Middle frontal gyrus (tissue), 1 donor: ENCODE measurements at regions not wholly inside any gene's neighbourhood (a gene's known extent, or its start where the extent isn't known, plus 50 kb on each side); places are given as distances from the start of the nearest gene placed in this dataset.

Experiments
- DNase-seq: peaks from one replicate; pipeline ENCODE4 v3.0.0-alpha.2; 2015; ENCODE audit warnings: low spot score; ENCODE audit errors: extremely low spot score

DNA sequence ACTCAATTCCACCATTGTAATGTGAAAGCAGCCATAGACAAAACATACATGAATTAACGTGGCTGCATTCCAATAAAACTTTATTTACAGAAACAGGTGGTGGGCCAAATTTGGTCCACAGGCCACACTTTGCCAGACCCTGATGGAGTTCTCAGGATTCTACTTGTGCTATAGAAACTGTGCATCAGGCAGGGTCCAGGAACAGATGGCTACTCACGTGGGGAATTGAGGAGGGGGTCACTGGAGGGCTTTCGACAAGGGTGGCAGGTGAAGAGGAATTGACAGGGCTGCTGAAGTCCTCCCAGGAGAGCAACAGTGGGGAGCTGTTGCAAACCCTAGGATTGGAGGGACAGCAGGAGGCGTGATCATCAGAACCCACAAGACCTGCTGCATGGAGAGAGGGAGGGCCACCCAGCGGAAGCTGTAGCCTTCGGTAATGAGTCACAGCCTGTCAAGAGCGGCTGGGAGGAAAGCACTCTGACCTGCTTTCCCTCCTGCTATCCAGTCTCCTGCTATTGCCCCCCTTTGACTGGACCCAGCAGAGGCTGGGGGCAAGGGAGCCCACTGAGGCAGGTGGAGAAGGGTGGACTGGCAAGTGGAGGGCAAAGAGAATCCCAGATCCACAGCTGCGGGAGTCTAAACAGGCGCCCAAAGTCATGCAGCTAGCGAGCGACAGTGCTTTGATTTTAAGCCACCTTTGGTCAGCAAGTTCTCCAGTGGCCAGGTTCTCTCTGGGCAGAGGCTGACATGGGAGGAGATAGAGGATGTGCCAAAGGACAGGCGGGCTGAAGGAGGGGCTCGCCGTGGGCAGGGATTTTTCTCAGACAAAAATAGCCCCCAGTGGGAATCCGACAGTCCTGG lies 138.3 kb upstream of the SMIM23 start:
- DNase-seq = no peak

DNA sequence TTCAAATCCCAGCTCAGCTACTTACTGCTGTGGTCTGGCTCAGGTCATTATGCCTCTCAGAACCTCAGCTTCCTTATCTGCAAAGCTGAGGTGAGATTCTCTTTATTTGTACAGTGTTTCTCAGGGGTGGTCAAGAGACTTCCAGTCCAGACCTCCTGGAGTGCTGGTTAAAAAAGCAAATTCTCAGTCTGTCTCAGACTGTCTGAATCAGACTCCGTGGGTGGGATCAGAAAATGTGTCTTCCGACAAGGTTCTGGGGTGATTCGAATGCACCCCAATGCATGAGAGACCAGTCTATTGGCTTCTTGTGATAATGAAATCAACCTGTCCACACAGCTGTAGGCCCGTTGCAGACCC lies 137.7 kb upstream of the SMIM23 start:
- DNase-seq = no peak

DNA sequence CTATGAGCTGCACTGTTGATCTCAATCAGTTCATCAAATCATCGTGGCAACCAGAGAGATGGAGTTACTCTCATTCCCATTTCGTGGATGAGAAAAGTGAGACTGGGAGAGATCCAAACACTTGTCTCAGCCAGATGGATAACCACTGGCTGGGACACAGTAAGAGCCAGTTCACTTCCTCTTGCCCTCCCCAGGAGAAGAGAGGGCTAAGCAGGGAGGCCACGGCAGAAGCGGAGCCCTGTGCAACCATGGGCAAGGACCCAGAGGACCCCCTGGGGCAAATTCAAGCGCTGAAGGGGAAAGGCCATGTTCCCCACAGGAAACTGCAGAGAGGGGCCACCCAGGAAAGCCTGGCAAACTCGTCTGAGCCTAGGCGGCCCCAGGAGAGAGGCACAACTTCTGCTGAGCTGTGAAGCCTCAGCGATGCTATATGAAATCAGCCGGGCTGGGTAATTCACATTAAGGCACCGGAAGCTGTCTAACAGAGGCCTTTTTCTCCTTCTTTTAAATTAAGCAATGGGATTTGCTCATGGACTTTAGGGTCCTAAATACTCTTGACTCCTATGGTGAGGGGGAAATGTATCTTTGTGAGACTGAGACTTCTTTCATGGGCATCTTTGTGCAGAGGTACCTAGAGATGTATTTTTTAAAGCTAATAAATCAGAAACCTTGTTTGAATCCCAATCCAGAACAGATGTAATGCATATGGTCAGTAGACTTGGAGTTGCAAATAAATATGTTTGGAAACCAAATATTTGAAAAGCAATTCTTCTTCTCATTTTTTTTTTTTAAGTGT lies 137.1 kb upstream of the SMIM23 start:
- no peak for DNase-seq

DNA sequence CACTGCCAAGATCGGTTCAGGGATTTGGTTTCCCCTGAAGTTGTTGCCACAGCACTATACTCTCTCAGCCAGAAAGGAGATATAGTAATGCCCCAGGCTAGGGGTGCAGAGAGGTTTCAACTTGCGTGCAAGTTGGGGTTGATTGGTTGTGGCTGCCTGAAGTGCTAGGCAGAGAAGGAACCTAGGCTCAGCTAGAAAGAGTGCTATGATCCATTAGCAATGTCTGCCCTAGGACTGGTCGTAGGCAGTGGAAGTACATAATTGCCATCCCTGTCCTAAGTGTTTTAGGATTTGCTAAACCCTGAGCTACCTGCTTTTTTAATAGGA lies 136.6 kb upstream of the SMIM23 start:
- no peak for DNase-seq

- no peak for DNase-seq
Measured at GRCh38 chr5:171650597-171650996, 135.0 kb upstream of the SMIM23 start.

DNA sequence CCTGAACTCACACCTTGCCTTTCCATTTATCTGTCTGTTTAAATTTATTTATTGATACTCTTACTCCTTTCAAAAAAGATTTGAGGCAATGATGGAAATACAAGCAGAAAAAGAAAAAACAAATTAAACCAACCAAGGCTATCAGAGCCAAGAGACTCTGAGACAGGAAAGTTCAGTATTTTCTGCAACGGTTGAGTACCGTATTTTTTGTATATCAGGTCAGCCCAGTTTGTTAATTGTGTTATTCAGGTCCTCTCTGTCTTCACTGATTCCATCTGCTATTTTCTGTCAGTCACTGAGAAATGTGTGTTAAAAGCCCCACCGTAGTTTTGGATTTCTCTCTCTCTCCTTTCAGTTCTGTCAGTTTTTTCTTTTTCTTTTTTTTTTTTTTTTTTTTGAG lies 134.5 kb upstream of the SMIM23 start:
- DNase-seq = no peak

- DNase-seq = no peak
Measured at GRCh38 chr5:171654881-171655280, 130.7 kb upstream of the SMIM23 start.

GRCh38 chr5:171657473-171657872 lies 128.1 kb upstream of the SMIM23 start:
- DNase-seq = no peak

- DNase-seq = no peak
Measured at GRCh38 chr5:171659896-171660295, 125.7 kb upstream of the SMIM23 start.

GRCh38 chr5:171660434-171660833 lies 125.2 kb upstream of the SMIM23 start:
- no peak for DNase-seq

DNA sequence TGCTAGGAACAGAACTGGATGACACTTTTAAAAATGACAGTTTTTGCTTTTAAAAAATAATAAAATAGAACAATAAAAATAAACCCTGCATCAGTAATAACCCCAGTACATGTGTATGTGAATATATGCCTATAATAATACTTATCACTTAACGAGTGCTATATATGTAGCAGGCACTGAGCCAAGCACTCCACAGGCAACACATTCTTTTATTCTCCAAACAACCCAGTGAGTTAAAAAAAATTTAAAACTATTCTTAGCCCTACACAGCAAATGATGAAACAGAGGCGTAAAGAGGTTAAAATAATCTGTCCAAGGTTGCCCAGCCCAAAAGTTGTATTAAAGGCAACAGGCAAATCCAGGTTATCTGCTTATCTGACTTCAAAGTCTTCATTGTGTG lies 124.5 kb upstream of the SMIM23 start:
- no peak for DNase-seq

- no peak for DNase-seq
Measured at GRCh38 chr5:171663311-171664085, 122.1 kb upstream of the SMIM23 start.

- no peak for DNase-seq
Measured at GRCh38 chr5:171664489-171664888, 121.1 kb upstream of the SMIM23 start.

GRCh38 chr5:171666815-171667214 lies 118.8 kb upstream of the SMIM23 start:
- no peak for DNase-seq

DNA sequence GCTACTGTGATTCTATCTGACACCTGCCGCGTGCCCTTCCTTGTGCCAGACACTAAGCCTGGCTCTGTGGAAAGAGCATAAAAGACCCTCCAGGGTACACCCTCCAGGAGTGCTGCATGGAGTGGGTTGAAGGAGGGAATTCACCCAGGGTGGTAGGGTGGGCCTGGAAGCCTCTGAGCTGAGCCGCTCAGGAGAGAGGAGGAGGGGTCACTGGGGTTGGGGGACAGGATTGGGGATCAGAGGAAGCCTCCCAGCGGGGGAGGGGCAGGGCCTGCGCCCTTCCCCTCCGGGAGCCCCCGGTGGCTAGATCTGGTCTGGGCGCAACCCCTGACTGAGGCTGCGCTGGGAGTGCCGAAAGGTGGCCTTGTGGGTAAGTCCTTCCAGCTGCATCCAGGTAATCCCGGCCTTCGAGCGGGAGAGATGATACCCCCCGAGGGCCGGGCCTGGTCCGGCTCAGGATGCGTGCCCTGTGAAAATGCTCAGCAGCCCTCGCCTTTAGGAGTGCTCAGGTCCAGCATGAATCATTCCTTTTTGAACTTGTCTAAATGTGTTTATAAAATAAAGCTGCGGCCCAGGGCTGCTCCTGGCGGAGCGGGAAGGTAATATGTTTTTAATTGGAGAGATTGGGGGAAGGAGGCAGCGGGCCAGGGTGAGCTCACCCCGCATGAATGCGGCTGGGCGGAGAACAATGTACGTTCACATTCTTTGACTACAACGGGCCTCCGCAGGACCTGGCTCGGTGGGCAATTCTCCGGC lies 118.1 kb upstream of the SMIM23 start:
- no peak for DNase-seq

DNA sequence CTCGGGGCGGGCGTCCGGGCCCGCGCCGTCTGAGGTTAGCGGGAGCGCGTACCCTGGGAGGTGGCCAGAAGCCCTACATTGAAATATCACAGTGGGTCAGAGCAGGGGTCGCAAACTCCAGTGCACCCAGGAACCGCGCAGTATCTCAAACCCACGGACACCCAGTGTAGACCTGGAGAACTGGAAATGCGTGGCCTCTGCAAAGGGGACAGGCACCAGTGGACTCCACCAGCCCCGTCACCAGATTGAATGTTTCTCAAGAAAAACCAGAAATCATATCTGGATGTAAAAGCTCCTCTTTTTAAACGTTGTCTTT lies 117.6 kb upstream of the SMIM23 start:
- DNase-seq = no peak

GRCh38 chr5:171669571-171669970 lies 116.0 kb upstream of the SMIM23 start:
- DNase-seq = peak; percentile 6

DNA sequence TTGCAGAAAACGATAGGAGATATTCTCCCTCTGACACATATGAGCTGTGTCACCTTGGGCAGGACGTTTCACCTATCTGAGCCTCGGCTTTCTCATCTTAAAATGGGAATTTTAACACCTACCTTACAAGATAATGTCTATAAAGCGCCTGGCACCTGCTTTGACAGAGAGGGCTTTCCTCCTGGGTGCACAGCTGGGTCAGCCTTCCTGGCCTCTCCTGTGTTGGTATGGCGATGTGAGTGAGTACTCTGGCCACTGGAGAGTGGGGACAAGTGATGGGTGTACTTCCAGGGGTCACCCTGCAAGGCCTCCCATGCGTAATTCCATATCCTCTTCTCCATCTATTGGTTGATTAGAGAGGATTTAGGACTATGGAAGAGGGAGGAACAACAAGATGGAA lies 113.1 kb upstream of the SMIM23 start:
- DNase-seq = no peak

DNA sequence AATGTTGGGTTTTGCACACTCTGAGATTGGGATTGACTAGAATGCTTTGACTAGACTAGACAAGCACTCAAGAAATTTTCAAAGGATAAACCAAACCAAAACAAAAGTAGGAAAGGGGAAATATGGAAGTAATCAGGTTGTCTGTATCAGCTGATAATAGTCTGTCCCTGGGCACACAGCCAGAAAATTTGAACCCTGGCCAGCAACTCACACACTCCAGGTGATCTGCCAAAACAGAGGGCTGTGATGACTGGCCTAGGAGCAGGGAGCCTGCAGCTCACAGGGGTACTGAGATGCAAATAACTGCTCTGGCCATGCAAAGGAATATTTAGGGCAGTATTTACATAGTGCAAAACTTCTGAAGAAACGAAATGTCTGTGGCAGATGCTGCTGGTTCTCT lies 112.3 kb upstream of the SMIM23 start:
- no peak for DNase-seq

DNA sequence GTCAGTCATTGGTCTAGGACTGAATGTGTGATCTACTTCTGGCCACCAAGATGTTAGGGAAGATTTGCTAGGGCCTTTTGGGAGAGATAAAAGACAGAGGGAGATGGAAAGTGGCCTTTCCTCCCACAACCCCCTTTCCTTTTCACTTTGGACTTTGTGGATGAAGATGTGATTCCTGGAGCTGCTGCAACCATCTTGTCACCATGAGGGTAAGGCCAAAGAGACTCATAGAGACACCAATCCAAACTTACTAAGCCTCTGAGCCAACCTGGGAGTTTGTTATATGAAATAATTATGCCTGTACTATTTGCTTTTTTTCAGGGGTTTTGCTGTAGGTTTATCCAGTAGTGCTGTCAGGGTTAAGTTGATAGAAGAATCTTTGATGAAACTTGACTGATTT lies 111.8 kb upstream of the SMIM23 start:
- no peak for DNase-seq

DNA sequence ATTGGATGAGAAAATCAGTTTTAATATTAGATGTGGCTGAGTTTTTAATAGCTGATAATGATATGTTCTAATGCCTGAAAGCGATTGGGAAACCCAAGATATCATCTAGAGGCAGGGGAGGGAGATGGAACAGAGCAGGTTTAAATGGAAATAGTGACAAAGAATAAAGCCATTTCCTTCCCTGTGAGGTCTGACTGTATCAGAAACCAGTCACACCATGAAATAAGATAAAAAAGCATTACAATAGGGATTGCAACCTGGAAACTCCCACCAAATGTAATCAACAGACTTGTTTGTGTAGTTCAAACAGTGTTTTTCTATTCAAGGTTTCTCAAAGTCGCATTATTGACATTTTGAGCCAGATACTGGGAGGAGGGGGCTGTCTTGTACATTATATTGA lies 110.1 kb upstream of the SMIM23 start:
- DNase-seq = no peak
